ENCODE measurements at regions not wholly inside any gene's neighbourhood (a gene's known extent, or its start where the extent isn't known, plus 50 kb on each side); places are given as distances from the start of the nearest gene placed in this dataset.
"Not testable (repeated sequence)": the region's sequence is repeated elsewhere in the genome, so short reads cannot be mapped to it uniquely, and the experiment has no call there.

DNA sequence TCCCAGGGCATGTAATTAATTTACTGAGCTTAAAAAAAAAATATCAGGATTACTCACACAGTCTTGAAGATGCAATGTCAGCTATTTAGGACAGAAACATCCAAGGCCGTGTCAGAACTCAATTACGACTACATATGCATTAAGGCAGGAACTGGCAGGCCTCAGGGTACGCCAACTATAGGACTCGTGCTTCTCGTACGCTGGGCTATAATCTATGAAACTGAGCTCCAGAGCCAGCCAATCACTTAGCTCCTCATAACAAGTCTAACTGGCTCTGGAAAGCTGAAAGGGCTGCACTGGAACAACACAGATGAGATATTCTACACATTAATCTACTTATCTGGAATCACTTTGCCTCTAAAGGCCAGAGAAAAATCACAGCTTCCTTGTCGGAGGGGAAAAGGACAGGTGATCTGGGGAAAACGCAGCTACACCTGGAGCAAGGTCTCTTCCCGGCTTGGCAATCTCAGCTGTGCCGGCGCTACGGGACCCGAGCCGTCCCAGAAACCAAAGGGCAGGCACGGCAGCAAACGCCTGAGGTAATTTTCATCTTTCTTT is 212.0 kb downstream of the DEPDC1B start:
- no peak for DNase-seq

DNA sequence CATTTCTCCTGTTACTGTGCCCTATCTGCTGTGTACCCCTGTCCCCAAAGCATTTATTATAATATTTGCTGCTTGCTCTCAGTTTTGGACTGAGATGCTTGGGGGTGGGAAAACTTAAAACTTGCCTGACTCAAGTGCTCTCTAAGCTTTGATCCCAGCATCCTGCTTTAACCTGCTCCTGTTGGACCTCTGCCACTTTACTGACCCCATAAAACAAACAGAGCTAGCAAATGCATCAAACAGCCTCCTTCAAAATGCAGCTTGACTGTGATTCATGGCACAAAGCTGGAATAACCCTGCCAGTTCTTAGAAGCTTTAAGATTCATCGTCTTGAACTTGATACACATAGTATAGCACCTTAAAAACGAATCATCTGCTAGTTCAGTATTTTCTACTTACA is 212.5 kb downstream of the DEPDC1B start:
- DNase-seq: no peak

DNA sequence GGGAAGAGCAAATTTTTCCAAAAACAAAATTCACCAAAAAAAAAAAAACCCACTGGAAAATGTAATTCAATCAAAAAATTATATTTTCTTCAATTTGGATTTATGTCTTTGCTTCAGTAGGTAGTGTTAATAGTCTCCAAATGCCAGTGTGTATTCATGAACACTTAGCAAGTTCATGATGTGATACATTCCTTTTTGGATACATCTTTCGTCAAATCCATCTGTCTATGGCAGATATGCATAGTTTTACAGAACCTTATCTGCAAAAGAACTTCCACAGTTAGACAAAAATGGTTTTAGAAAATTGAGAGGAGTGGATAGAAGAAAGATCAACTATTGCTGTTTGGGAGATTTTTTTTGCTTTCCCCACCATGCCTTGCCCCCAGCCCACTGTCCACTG is 214.6 kb downstream of the DEPDC1B start:
- DNase-seq: no peak

DNA sequence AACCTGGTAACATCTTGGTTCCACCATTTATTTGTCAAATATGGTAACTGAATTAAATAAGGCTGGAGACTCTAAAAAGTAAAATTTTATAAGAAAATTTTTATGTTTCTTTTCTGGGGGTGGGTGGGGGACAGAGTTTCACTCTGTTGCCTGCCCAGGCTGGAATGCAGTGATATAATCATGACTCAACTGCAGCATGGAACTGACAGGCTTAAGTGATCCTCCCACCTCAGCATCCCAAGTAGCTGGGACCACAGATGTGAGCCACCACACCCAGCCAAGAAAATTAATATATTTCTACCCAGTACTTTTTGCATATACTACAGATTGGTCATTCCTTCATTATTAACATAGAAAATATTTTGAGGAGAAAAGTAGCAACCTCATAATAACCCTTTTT is 216.9 kb downstream of the DEPDC1B start:
- DNase-seq: no peak

DNA sequence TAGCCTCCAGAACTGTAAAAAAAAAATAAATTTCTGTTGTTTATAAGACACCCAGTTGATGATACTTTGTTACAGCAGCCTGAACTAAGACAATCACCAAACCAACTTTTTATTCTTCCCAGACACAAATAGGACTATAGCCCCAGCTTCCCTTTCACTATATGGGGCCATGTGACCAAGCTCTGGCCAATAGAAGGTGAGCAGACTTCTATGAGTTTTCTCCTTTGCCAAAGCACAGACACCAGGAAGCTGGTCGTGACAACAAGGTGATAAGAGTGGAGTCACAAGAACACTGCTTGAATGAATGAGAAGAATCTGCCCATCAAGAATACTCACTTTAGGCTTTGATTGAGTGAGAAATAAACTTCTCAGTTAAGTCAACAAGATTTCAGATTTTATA is 217.7 kb downstream of the DEPDC1B start:
- DNase-seq: no peak

DNA sequence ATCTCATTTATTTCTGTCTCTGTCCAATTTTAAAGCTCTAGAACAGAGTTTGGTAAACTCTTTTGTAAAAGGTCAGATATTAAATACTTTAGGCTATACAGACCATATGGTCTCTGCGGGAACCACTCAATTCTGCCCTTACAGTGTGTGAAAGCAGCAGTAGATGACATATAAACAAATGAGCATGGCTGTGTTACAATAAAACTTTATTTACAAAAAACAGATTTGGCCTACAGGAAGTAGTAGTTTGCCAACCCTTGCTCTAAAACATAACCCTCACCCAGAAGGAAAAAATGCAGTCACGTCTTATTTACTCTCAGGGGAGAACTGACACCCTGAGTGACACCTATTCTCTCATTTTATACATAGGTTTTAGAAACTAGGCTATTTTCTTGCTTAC is 220.4 kb downstream of the DEPDC1B start:
- no peak for DNase-seq

DNA sequence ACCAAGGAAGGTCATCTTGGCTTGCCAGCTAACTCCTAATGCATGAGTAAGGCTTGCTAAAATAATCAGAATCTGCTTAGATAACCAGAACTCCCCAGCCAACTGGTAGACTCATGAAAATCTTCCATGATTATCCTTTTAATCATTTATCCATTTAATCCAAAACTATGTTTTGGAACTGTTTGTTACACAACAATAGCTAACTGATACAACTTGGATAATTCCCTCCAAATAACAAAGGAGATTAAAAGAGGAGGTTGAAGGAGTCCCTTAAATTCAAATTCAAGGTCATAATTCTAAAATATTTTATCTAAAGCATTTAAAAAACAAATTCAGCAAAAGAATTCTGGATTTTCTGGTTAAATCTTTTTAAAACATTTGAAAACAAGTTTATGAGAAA is 222.1 kb downstream of the DEPDC1B start:
- no peak for DNase-seq

DNA sequence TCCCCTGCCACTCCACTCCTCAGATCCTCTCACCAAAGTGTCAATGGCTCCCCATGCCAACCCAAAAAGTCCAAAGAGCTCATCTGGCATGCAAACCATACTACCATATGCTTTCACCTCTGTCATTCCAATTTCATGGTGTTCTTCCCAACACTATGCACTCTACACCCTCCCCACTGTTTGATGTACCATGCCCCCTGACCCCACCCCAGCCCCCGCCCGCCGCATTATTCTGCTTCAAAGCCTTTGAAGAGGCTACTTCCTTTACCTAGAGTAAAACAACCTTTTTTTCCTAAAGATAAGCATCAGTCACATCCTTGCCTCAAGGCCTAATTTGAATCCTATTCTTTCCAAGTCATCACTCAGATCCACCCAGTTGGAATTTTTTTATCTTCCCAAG is 226.3 kb downstream of the DEPDC1B start:
- DNase-seq: no peak

DNA sequence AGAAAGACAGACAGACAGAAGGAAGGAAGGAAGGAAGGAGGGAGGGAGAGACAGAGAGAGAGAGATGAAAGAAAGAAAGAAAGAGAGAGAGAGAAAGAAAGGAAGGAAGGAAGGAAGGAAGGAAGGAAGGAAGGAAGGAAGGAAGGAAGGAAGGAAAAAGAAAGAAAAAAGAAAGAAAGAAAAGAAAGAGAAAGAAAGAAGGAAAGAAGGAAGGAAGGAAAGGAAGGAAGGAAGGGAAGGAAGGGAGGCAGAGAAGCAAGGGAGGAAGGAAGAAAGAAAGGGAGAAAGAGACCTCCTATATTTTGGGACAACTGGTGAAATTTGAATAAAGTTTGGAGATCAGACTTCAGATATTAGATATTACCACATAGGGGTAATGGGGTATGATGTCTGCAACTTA is 226.9 kb downstream of the DEPDC1B start:
- not testable (repeated sequence) for DNase-seq

DNA sequence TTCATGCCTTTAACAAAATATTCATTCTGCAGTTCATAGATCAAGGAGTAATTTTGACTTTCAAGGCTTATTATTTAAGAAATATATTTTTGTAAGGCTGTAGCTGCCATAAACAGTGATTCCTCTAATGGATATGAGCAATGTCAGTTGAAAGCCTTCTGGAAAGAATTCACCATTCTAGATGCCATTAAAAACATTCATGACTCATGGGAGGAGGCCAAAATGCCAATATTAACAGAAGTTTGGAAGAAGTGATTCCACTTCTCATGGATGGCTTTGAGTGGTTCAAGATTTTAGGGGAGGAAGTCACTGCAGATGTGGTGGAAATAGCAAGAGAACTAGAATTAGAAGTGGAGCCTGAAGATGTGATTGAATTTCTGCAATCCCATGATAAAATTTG is 229.1 kb downstream of the DEPDC1B start:
- DNase-seq: no peak

DNA sequence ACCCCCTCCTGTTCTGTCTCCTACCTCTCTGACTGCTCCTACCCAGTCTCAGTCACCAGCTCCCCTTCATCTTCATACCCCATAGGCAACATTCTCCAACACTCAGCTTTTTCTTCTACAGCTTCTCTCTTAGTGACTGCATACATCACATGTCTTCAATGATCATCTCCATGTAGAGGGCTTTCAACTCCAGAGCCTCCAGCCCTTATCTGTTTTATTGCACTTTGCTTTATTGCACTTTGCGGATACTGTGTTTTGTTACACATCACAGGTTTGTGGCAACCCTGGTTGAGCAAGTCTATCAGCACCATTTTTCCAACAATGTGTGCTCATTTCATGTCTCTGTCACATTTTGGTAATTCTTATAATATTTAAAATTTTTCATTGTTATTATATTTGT is 230.7 kb downstream of the DEPDC1B start:
- no peak for DNase-seq

DNA sequence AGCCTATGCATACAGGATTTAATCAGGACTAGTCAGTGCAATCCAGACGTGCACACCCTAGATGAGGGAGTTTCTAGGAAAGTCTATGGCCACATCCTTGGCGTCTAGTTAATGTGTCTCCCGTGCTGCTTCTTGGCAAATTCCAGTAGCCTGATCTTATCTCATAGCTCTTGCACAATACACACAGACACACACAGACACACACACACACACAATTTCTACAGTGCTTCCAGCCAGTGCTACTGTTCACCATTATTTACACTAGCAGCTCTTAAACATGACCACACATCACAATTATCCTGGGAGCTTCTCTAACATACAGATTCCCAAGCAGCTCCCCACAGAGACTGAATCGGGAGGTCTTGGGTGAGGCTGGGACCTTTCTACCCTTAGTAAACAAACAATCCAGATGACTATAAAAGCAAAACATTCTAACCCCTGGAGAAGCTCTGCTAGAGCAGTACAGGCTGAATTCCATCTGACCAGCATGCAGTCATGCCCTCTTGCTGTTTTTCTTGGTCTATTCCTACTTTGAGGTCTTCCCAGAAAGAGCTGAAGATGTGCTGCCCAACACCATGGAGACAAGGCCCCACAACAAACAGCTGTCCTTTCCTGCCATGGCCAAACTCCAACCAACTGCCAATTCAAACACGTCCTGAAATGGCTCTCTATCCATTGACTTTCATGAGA is 236.6 kb downstream of the DEPDC1B start:
- no peak for DNase-seq

DNA sequence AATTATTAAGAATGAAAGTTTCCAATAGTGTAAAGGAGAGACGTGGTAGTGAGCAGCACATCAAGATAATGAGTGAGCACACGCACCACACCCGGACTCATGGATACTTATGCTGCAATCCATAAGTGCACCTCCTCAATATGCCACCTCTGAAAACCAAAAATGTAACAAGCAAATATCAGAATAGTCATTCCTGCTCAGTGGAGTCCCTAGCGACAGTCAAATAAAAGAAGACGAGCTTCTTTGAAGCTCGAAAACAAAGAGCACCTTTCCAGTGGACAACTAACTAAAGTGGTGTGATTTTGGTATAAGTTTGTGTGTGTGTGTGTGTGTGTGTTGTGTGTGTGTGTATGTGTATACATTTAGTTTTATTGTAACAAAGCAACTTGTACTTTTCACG is 241.3 kb downstream of the DEPDC1B start:
- DNase-seq: no peak

DNA sequence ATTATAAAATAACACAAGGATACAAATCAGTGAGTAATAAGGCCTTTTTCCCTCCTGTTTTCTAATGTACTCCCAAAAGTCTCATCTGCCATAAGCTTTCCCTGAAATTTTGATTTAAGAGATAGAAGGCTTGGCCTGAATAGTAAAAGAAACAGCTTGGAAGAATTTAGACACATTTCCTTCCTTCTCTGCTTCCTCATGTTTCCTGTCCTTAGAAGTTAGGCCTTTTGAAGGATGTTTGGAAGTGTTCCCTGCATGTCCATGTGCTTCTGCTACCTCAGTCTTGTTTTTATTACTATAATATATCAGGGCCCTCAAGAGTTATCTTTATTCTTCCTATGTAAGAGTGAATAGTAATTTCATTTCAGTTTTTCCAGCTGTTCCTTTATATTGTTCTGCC is 242.7 kb downstream of the DEPDC1B start:
- DNase-seq: no peak

DNA sequence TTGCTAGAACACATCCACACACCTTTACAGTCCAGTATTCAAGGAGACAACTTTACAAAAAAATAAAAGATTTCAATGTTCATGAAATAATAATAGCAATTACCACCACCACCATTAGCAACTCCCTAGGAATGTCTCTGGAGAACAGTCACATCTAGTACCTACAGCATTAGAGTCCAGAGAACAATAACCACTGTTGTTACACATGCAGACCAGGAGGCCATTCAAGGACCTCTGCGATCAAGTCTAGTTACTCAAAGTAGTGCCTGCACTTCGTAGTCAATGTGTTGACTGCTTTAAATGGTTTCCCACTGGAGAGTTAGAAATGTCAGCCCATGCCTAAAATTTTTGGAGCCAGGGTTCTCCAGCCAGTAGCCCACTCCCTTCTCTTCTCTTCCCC is 244.4 kb downstream of the DEPDC1B start:
- no peak for DNase-seq

DNA sequence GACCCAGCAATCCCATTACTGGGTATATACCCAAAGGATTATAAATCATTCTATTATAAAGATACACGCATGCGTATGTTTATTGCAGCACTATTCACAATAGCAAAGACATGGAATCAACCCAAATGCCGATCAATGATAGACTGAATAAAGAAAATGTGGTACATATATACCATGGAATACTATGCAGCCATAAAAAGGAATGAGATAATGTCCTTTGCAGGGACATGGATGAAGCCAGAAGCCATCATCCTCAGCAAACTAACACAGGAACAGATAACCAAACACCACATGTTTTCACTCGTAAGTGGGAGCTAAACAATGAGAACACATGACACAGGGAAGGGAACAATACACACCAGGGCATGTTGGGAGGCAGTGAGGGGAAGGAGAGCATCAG is 245.7 kb downstream of the DEPDC1B start:
- not testable (repeated sequence) for DNase-seq

DNA sequence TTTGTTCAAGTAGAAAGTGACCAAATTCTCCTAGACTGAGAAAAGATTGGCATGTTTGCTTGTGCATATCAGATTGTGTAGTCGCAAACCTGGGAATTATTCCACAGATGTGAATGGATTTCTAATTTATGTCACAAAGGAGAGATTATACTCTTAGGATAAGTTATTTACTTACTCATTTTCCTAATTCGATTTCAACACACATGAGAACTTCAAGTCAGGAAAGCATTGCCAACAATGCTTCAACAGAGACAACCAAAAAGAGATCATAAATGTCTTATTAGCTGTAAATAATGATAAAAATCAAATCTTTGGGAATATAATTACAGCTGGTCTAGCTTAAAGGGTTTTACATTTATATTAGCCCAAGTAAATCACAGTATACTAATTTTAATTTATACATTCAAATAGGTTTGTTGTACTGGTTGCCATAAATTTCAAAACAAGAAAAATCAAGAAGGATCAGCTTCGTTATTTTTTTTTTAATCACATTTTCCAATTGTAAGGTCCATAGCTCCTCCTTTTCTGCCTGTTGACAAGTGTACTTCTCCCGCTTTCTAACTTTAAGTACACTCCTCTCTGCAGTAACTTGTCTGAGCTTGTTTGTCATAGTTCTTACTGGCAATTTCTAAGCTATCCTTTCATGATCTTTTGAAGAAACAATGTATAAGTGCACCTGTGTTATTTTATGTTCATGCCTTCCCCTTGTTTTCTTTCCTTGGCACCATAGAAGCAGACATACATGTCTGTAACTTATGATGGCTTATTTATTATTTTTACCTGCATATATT is 246.6 kb downstream of the DEPDC1B start:
- no peak for DNase-seq

DNA sequence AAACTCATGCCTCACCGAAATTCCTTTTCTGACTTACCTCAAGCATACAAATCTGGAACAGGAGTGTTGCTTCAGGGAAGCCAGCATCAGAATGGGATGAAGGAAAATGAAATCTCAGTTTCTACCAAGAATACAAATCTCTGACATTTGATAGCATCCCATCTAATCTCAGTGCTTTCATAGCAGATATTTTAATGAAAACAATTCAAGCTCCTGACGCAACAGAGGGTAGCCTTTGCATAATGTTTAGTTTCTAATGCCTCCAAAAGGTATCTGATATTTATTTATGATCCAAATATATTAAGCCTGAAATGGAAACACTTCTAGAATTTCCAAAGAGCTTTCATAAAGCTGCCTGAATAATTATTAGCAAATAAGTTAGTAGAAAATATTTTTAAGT is 251.4 kb downstream of the DEPDC1B start:
- no peak for DNase-seq

DNA sequence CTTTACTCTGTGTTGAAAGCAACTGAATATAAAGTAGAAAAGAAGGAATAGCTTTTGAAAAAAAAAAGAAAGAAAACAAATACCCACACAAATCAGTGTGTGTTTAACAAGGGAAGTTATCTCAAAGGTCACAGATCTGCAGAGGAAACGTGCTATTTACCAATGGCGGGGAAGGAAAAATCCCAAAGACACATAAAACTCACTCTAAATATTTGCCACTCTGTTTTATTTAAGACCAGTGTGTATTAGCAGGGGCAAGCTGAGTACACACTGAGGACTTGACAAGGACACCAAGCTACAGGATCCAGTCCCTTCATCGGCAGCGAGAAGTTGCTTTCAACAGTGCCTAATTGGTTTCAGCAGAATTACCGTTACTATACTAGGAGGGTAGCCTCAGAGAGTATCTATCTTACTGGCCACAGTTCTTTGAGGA is 252.5 kb downstream of the DEPDC1B start:
- DNase-seq: no peak

DNA sequence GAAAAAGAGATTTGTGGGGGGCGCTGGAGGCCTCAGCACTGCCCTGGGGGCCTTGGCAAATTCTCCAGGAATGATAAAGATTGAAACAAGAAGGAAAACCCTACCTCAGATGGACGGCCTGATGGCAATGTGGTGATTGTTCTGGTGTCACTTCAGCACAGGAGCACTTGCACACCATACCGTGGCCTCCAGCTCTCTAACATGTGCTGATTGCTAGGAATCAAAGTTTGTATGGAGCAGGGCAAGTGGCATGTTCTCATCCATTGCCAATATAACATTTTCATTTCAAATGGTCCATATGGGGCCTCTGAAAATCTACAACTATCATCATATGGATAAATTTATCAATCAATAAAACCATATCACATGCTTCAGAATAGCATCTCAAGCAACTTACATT is 253.0 kb downstream of the DEPDC1B start:
- DNase-seq: no peak

DNA sequence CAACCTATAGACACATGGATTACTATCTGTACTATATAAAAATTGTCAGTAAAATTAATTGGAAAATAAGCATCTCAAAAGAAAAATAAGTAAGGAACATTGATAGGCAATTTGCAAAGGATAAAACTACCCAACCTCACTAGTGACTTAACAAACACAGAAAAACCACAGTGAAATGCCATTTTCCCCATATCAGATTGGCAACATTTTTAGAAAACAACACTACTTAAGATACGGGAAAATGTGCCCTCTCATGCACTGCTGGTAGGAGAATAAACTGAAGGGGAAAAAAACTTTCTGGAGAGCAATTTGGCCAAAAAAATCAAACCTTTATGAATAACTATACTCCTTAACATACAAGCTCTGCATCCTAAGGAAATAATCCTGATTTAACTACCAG is 254.0 kb downstream of the DEPDC1B start:
- DNase-seq: no peak

DNA sequence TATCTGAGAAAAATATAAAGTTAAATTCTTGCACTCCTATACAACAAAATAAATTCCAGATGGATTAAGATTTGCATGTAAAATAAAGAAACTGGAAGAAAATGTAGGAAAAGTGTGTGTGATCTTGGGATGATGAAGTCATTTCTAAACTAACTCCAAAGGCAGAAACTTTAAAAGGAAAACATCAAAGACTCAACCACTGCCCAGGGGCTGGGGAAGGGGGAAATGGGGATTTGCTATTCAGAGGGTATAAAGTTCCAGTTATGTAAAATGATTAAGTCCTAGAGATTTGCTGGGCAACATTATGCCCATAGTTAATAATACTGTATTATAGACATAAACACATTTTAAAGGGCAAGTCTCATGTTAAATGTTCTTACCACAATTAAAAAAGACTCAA is 254.5 kb downstream of the DEPDC1B start:
- no peak for DNase-seq

DNA sequence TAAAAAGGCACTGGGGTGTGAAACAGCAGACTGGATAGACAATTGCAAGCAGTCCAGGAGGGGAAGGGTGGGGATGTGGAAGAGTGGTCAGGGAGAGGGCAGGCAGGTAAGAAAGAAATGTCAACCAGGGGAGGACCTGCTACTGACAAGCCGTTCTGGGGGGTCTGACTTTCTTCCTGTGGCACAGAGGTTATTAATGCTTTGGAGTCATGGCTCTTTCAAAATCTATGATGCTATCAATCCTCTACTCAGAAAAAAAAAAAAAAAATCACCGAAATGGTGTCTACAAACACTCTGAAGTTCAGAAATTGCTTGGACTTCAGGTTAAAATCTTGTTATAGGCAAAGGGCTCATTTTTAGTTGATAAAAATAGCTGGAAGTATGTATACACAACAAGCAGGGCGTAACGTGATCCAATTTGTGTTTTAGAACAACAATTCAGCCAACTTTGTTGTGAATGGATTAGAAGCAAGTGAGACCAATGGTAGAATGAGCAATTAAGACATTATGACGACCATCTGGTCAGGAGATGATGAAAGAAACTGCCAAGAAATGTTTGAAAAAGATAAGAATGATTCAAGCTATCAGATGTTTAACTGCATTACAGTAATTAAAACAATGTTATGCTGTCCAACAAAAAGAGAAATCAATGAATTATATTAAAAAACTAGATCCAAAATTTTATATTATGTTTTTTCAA is 255.2 kb downstream of the DEPDC1B start:
- no peak for DNase-seq

DNA sequence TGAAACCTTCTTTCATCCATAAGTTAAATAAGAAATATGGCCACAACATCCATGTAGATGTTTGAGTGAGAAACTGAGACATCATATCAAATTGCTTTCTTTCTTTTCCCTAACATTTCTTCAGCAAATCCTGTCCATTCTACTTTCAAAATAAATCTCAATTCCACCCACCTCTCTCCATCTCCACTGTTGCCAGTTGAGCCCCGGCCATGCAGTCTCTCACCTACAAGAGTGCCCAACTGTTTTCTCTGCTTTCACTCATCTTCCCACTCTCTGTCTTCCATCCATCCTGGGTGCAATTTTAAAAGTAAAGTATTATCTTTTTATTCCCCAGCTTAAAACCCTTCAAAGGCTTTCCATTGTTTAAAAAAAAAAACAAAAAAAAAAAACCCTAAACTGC is 260.4 kb downstream of the DEPDC1B start:
- no peak for DNase-seq
